Small intestine (tissue), 7 donors: ENCODE measurements at regions not wholly inside any gene's neighbourhood (a gene's known extent, or its start where the extent isn't known, plus 50 kb on each side); places are given as distances from the start of the nearest gene placed in this dataset.

ENCODE experiments used
- DNase-seq, 2 donors: peaks; one replicate each; pipeline versions ENCODE4 v3.0.0 to v3.0.0-alpha.2; 2013
- FAIRE-seq: peaks from 2 replicates; lab custom pipeline; 2012; peaks lifted over from hg19 to GRCh38; lab: Jason Lieb, UNC
- H3K27ac ChIP-seq, 3 donors: one replicate each; pipeline ENCODE4 v1.5.1; 2013; ENCODE audit warnings: low read length in 2 of 3, mild to moderate bottlenecking in 2 of 3, control low read depth in 1 of 3, inconsistent platforms in 1 of 3, low read depth in 1 of 3, moderate library complexity in 1 of 3
- H3K27me3 ChIP-seq, 3 donors: one replicate each; pipeline ENCODE4 v1.6.1; 2013; ENCODE audit warnings: low read length in 3 of 3, inconsistent platforms in 1 of 3; ENCODE audit not compliant: control insufficient read depth in 3 of 3, insufficient read depth in 3 of 3
- H3K36me3 ChIP-seq, 3 donors: one replicate each; pipeline ENCODE4 v1.6.1; 2013; ENCODE audit warnings: low read length in 3 of 3, inconsistent platforms in 1 of 3, low read depth in 1 of 3, mild to moderate bottlenecking in 1 of 3, moderate library complexity in 1 of 3; ENCODE audit not compliant: control insufficient read depth in 3 of 3, insufficient read depth in 2 of 3
- H3K4me1 ChIP-seq, 3 donors: one replicate each; pipeline ENCODE4 v1.6.1; 2013; ENCODE audit warnings: low read length in 2 of 3, inconsistent platforms in 1 of 3, low read depth in 1 of 3, mild to moderate bottlenecking in 1 of 3, moderate library complexity in 1 of 3; ENCODE audit not compliant: control insufficient read depth in 3 of 3, insufficient read depth in 2 of 3
- H3K4me3 ChIP-seq, 3 donors: one replicate each; pipeline ENCODE4 v1.5.1; 2013; ENCODE audit warnings: low read length in 3 of 3, control low read depth in 1 of 3, inconsistent platforms in 1 of 3, low read depth in 1 of 3, mild to moderate bottlenecking in 1 of 3, moderate library complexity in 1 of 3
- H3K9me3 ChIP-seq, 2 donors: one replicate each; pipeline ENCODE4 v1.6.1; 2013; ENCODE audit warnings: low read depth in 1 of 2, low read length in 1 of 2; ENCODE audit not compliant: control insufficient read depth in 2 of 2, insufficient read depth in 1 of 2
- WGBS, 3 donors: extraction: QIAGEN DNeasy Blood & Tissue Kit; methylation state at CpG; one replicate each; pipeline ENCODE4 v1.1.7; 2013; 5-methylcytosine and 5-hydroxymethylcytosine counted together
- donor health status: healthy with polysubstance abuse.
- donor health status: control.
- donor health status: control.
- donor health status: Bipolar disorder and iron deficiency.
- donor health status: healthy.

DNA sequence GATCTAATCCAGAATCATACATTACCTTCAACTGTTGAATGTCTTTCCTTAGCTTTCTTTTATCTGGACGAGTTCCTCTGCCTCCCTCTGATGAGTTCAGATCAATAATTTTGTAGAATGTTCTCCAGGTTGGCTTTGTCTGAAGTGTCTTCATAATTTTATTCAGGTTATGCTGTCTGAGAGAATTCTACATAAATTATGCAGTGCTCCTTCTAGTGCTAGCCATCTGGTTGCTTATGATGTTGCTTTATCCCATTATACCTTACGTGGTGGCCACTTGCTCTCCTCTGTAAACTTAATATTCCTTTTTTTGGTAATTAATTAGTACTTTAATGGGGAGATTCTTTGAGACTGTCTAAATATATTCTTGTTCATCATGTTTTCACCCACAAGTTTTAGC, 67.7 kb upstream of the PTCHD4 start:
- Histone ChIP-seq H3K27ac (no peak overlapping the region), H3K27me3 (no peaks in the 10 kb centered on the region), H3K4me1 (no peaks in the 10 kb centered on the region), H3K4me3 (no peak overlapping the region), H3K9me3 (no peaks in the 10 kb centered on the region), H3K36me3 (no peaks in the 10 kb centered on the region)
- FAIRE-seq, result no peak
- 68 to 83% (median 76%) methylated on average over 2 of the region's 2 CpGs for WGBS, 3 donors
- DNase-seq, result no peak

DNA sequence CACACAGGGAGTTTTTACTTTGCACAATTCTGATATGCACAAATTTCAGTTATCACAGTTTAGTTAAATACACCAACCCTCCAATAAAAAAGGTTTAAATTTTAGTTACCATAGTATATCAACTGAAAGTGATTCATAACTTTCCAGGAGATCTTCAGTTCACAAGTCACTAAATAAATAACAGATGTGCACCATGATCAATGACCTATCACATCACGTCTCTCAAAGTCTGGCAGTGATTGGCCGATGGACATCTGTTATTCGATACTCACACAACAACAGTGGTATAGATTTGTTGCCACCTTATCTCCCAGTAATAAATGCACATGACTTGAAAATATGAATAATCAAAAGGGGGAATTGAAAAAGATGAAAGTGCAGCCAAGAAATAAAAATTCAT, 66.8 kb upstream of the PTCHD4 start:
- H3K27ac ChIP-seq, result no peak overlapping the region
- no peaks in the 10 kb centered on the region for H3K27me3 ChIP-seq
- no peaks in the 10 kb centered on the region for H3K36me3 ChIP-seq
- no peaks in the 10 kb centered on the region for H3K4me1 ChIP-seq
- DNase-seq (no peak), FAIRE-seq (no peak)
- H3K4me3 ChIP-seq, result no peak overlapping the region
- 82 to 86% (median 84%) methylated on average over 3 of the region's 3 CpGs for WGBS, 3 donors
- H3K9me3 ChIP-seq, result no peaks in the 10 kb centered on the region

DNA sequence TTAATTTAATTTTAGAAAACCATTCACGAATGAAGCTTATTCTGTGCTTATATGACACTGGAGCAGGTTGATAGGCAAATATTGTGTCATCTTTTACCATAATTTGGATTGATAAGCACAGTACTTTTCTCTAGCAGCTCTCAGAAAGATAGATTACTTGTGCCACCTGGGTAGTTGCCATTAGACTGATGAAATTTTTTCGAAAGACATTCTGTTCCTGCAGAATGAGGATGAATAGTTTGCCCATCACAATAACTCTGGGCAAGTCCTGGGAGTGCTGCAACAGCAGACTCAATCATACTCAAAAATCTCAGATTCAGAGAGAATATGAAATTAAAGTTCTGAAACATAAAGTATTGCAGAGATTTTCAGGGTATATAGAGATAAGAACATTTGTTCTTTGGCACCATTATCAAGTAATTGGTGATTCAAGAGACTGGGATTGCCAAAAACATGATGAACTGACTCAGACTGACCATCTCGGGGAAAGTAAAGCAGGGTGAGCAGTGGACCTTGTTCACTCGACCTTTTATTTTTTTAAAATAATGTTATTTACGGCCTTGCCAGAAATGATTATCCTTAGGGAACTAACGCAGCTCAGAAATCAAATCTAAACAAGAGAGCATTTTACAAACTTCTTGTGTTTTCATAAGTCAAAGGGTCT, 65.8 kb upstream of the PTCHD4 start:
- Histone ChIP-seq H3K9me3 (no peaks in the 10 kb centered on the region), H3K4me3 (no peak overlapping the region), H3K27ac (no peak overlapping the region), H3K4me1 (no peaks in the 10 kb centered on the region), H3K27me3 (no peaks in the 10 kb centered on the region), H3K36me3 (no peaks in the 10 kb centered on the region)
- DNase-seq, result no peak
- 55 to 66% (median 62%) methylated on average over 6 of the region's 6 CpGs for WGBS, 3 donors
- no peak for FAIRE-seq

DNA sequence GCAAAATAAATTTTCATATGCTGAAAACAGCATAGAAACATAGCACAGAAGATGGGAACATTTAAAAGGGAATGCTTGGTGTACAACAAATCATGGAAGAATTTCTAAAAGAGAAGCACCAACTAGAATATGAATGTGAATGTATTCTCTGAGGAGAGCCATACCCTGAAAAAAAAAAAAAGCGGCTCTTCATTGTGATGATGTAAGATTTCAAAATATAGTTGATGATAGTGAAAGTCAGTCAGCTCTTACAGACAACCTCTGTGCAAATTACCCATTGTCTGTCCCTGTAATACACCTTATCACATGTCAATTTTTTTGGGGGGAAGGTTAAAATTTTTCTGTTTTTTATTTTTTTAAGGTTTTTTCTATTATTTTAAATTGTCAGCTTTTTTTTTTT, 58.6 kb upstream of the PTCHD4 start:
- 91 to 100% (median 94%) methylated on average over 1 of the region's 1 CpG for WGBS, 3 donors
- DNase-seq (no peak), FAIRE-seq (no peak)
- Histone ChIP-seq H3K4me1 (no peaks in the 10 kb centered on the region), H3K4me3 (no peak overlapping the region), H3K36me3 (no peaks in the 10 kb centered on the region), H3K9me3 (no peaks in the 10 kb centered on the region), H3K27ac (no peak overlapping the region), H3K27me3 (no peaks in the 10 kb centered on the region)
